Fibroblast of pulmonary artery (primary cell): ENCODE measurements at regions not wholly inside any gene's neighbourhood (a gene's known extent, or its start where the extent isn't known, plus 50 kb on each side); places are given as distances from the start of the nearest gene placed in this dataset.
"Not testable (repeated sequence)": the region's sequence is repeated elsewhere in the genome, so short reads cannot be mapped to it uniquely, and the experiment has no call there.

Source experiments
- DNase-seq: peaks from one replicate; pipeline ENCODE4 v3.0.0-alpha.2; 2010; ENCODE audit warnings: low read depth
- H3K4me3 ChIP-seq: replicated peaks from 2 replicates; pipeline ENCODE4 v1.5.1; 2011; ENCODE audit warnings: low read depth, mild to moderate bottlenecking, control low read depth, low read length, moderate library complexity
- TF ChIP-seq, protein P1 (sequence below): IDR thresholded peaks from 2 replicates; pipeline ENCODE4 v1.5.1; 2011; ENCODE audit warnings: mild to moderate bottlenecking, control low read depth, low read length, inconsistent platforms; ENCODE audit errors: missing control alignments

DNA sequence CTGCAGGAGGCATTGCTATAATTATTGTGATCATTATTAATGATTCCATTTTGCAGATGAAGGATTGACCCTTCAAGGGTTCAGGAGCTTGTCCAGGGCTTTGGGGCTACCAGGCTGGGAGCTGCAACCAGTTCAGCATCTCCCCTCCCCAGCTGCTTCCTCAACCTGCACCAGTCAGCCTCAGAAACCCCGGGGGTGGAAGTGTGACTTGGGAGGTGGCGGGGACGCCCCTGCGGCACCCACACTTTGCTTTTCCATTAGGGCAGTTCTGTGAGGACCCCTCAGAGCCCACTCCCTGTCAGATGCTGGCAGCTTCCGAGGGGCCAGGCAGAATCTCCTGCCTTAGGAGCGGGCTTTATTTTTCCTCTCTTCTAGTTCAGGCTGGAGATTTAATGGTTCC is 85.6 kb downstream of the OLFM1 start:
- H3K4me3 ChIP-seq = no peak overlapping the region
- TF ChIP-seq, protein P1, sequence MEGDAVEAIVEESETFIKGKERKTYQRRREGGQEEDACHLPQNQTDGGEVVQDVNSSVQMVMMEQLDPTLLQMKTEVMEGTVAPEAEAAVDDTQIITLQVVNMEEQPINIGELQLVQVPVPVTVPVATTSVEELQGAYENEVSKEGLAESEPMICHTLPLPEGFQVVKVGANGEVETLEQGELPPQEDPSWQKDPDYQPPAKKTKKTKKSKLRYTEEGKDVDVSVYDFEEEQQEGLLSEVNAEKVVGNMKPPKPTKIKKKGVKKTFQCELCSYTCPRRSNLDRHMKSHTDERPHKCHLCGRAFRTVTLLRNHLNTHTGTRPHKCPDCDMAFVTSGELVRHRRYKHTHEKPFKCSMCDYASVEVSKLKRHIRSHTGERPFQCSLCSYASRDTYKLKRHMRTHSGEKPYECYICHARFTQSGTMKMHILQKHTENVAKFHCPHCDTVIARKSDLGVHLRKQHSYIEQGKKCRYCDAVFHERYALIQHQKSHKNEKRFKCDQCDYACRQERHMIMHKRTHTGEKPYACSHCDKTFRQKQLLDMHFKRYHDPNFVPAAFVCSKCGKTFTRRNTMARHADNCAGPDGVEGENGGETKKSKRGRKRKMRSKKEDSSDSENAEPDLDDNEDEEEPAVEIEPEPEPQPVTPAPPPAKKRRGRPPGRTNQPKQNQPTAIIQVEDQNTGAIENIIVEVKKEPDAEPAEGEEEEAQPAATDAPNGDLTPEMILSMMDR = no peak
- no peak for DNase-seq

DNA sequence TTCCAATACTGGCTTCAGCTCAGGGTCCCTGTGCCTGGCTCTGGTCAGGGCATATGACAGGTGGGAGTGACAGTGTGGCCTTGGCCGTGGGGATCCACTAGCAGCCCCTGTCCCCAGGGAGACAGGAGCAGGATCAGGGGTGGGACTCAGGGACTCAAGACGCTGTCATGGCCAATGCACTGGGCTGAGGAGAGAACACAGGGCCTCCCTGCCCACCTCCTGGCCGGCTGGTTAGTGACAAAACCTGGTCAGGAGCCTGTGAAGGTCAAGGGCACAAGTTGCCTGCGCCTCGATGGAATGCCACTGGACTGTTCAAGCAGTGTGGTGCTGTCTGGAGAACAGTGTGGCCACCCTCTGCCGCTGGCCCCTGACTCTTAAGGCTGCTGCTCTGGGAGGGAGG is 86.8 kb downstream of the OLFM1 start:
- H3K4me3 ChIP-seq = no peak overlapping the region
- no peak for DNase-seq
- TF ChIP-seq, protein P1 = no peak

DNA sequence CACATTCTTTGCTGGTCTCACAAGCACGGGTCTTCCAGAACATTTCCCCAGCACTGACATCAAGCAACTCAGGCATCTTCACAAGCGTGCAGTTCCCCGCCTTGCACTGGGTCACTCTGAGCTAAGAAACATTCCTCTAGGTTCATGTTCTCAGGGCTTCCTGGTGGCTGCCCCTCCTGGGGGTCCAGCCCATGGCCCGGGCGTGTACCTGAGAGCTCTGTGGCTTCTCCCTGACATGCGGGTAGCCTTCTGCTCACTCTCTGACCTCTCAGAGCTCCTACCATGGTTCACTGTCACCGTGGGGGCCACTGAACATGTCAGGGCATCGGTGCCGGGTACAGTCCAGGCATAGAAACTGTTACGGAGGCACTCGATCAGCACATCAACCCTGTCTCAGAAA is 87.5 kb downstream of the OLFM1 start:
- H3K4me3 ChIP-seq = no peak overlapping the region
- no peak for DNase-seq
- TF ChIP-seq, protein P1 = no peak

DNA sequence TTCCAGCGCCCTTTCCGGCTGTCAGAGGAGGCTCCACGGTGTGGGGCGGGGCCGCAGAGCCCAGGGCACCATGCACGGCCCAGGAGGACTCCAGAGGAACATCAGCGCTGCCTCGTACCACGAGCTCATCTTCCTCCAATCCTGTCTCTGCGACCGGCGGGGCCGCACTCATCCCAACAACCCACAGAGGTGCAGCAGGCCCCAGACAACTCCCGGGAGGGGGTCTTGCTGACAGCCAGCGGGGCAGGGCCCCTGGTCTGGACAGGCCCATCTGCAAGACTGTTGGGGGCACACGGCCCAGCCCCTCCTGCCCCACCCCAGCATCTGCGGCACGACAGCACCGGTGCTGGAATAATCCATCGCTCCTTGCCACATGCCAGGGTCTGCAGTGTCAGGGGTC is 88.8 kb downstream of the OLFM1 start:
- no peak overlapping the region for H3K4me3 ChIP-seq
- TF ChIP-seq, protein P1 = no peak
- no peak for DNase-seq

DNA sequence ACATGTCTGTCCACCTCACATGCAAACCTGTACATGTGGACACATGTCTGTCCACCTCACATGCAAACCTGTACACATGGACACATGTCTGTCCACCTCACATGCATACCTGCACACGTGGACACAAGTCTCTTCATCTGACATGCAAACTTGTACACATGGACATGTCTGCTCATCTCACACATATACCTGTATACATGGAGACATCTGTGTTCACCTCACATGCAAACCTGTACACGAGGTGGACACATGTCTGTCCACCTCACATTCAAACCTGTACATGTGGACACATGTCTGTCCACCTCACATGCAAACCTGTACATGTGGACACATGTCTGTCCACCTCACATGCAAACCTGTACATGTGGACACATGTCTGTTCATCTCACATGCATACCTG is 90.1 kb downstream of the OLFM1 start:
- not testable (repeated sequence) for DNase-seq, H3K4me3 ChIP-seq

DNA sequence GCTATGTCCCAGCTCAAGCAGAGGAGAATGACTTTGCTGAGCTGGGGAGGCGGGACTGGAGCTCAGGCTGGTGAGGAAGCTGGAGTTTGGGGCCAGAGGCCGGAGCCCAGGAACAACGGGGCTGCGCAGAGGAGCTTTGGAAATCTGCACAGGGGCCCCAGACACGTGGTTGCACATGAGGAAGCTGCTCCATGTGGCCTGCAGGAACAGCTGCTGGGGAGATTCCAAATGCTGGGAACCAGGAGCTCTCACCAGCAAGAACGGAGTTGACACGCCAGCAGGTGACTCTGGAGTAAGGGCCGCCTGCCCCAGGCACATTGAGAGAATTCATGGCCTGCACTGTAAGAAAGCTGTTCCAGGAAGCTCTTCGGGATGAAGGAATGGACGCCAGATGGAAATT is 91.0 kb downstream of the OLFM1 start:
- TF ChIP-seq, protein P1 = no peak
- no peak overlapping the region for H3K4me3 ChIP-seq
- no peak for DNase-seq

DNA sequence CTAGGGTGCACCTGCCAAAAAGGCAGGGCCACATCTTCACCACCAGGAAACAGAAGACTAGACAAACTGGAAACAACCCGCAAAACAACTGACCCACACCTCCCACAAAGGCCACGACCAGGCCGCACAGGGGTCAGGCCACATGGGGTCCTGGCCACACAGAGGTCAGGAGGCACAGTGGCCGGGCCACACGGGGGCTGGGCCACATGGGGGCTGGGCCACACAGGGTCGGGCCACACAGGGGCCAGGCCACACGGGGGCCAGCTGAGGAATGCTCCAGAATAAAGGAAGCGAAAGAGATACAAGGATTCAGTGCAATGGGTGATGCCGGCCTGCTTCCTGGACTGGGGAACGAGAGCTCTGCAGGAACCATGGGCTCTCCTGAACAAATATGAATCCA is 91.6 kb downstream of the OLFM1 start:
- no peak overlapping the region for H3K4me3 ChIP-seq
- DNase-seq = no peak
- TF ChIP-seq, protein P1 = no peak

DNA sequence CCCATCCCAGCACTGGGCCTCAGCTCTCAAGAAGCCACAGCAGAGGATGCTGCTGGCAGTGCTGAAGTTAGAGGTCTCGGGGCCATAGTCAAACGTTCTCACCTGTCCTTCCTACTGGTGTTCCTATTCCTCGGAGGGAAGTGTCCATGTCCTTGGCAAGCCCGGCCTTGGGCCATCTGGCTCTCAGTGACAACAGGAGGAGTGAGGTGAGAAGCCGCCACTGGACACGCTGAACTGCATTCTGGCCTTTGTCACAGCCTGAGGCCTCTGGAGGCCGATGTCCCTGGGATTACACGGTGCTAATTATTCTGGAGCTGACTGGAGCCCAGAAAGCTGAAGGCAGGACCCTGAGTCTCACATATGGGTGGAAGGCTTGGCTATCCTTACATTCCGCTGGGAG is 92.5 kb downstream of the OLFM1 start:
- no peak for DNase-seq
- TF ChIP-seq, protein P1 = no peak

More for the DNA sequence above, 92.5 kb downstream of the OLFM1 start:
- no peak overlapping the region for H3K4me3 ChIP-seq
